ENCODE measurements at regions not wholly inside any gene's neighbourhood (a gene's known extent, or its start where the extent isn't known, plus 50 kb on each side); places are given as distances from the start of the nearest gene placed in this dataset.

DNA sequence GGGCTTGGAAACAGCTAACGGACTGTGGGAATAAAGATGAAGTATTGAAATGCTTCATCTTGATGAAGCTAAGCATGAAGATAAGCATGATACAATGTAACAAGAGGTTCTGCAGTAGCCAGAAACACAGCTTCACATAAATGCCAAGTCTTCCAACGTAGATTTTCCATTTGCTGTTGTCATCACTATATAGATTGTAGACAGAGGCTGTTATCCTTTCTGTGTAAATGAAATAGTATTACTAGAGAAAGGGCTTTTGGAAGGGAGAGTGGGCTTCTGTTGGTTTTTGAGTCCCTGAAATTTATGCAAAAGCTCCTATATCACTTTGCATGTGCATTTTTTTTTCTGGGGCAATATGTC is 649.0 kb downstream of the RNF144B start:
- no peaks in the 10 kb centered on the region for H3K9me3 ChIP-seq
- 75% methylated on average over 2 of the region's 2 CpGs for WGBS, 2 donors
- no peak for TF ChIP-seq POLR2A (IDR thresholded peaks at IDR 0.05)
- no peak for TF ChIP-seq EP300 (IDR thresholded peaks at IDR 0.05)
- TF ChIP-seq, protein P1, sequence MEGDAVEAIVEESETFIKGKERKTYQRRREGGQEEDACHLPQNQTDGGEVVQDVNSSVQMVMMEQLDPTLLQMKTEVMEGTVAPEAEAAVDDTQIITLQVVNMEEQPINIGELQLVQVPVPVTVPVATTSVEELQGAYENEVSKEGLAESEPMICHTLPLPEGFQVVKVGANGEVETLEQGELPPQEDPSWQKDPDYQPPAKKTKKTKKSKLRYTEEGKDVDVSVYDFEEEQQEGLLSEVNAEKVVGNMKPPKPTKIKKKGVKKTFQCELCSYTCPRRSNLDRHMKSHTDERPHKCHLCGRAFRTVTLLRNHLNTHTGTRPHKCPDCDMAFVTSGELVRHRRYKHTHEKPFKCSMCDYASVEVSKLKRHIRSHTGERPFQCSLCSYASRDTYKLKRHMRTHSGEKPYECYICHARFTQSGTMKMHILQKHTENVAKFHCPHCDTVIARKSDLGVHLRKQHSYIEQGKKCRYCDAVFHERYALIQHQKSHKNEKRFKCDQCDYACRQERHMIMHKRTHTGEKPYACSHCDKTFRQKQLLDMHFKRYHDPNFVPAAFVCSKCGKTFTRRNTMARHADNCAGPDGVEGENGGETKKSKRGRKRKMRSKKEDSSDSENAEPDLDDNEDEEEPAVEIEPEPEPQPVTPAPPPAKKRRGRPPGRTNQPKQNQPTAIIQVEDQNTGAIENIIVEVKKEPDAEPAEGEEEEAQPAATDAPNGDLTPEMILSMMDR (IDR thresholded peaks at IDR 0.05): no peak
- TF ChIP-seq POLR2AphosphoS5 (IDR thresholded peaks at IDR 0.05): no peak
- H3K4me1 ChIP-seq: peaks cover 0 to 9% (median 5%) of the 10 kb centered on the region in 4 donors
- no peak overlapping the region for H3K4me3 ChIP-seq
- peak overlapping the region in 1 of 4 donors; percentile 36 for H3K27ac ChIP-seq
- H3K36me3 ChIP-seq: no peaks in the 10 kb centered on the region
- DNase-seq: no peak
- no peaks in the 10 kb centered on the region for H3K27me3 ChIP-seq
- no peak for ATAC-seq (ENCODE audit: low FRiP score in 2 of 2)

DNA sequence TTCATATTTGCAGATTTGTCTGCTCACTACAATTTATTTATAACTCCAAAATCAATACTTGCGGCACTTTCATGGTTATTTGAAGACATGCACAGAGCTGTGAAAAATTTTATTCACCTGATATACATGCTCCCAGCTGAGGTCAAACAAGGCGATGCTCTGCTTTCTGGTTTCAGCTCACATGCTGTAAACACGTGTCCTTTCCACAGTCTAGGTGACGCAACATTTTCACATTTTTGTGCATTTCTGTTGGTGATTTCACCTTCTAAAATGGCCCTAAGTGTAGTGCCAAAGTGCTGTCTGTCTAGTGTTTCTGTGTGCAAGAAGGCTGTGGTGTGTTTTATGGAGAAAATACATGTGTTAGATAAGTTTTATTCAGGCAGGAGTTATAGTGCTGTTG is 650.5 kb downstream of the RNF144B start:
- no peak for TF ChIP-seq EP300 (IDR thresholded peaks at IDR 0.05)
- TF ChIP-seq POLR2AphosphoS5 (IDR thresholded peaks at IDR 0.05): no peak
- TF ChIP-seq POLR2A (IDR thresholded peaks at IDR 0.05): no peak
- TF ChIP-seq, protein P1 (IDR thresholded peaks at IDR 0.05): no peak
- Histone ChIP-seq H3K4me3 (no peak overlapping the region), H3K9me3 (no peaks in the 10 kb centered on the region), H3K27me3 (no peaks in the 10 kb centered on the region), H3K36me3 (no peaks in the 10 kb centered on the region), H3K4me1 (peaks cover 0 to 9% (median 4%) of the 10 kb centered on the region in 4 donors), H3K27ac (no peak overlapping the region)
- DNase-seq (no peak), ATAC-seq (ENCODE audit: low FRiP score in 2 of 2) (no peak)
- 79 to 92% methylated on average over 4 of the region's 4 CpGs for WGBS, 2 donors

DNA sequence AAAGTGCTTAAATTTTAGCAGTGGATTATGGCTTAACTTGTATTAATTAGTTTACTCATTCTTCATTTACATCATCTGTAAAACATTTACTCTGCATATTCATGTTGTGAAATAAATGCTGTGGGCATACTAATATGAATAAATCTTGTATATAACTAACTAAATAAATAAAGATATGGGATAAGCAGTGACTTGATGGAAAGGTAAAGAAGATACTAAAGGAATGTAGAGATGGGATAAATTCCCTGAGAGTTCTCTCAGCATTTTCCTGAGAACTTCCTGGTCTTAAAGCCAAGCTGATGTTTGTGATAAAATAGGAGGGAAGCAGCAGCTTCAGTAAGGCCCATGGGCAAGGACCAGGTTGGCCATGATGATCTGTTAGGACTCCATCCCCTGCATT is 652.1 kb downstream of the RNF144B start:
- no peak for DNase-seq
- no peak overlapping the region for H3K4me3 ChIP-seq
- no peaks in the 10 kb centered on the region for H3K9me3 ChIP-seq
- no peak for TF ChIP-seq POLR2AphosphoS5 (IDR thresholded peaks at IDR 0.05)
- TF ChIP-seq, protein P1 (IDR thresholded peaks at IDR 0.05): no peak
- TF ChIP-seq POLR2A (IDR thresholded peaks at IDR 0.05): no peak
- no peak for TF ChIP-seq EP300 (IDR thresholded peaks at IDR 0.05)
- H3K4me1 ChIP-seq: no peaks in the 10 kb centered on the region
- H3K27me3 ChIP-seq: no peaks in the 10 kb centered on the region
- no peak overlapping the region for H3K27ac ChIP-seq
- H3K36me3 ChIP-seq: no peaks in the 10 kb centered on the region
- ATAC-seq (ENCODE audit: low FRiP score in 2 of 2): no peak

DNA sequence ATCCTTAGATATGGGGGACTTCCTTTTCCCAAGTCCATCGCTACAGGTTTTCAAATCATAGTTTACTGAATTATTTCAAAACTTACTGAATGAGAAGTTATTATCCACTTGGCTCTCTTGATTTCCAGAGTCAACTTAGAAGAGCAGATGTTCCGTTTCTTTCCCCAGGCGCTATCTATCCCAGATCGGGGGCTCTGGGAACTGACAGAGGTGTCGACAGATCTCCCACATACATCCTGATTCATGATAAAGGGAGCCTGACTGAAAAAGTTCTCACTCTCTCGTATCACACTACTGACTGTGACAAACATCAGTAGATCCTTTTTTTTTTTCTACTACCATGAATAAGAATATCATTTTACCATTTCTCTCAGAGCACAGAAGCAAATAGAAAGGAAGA is 654.8 kb downstream of the RNF144B start:
- Histone ChIP-seq H3K27ac (peak overlapping the region in 2 of 4 donors; percentile 17 to 23), H3K9me3 (no peaks in the 10 kb centered on the region), H3K4me3 (no peak overlapping the region), H3K4me1 (no peaks in the 10 kb centered on the region), H3K27me3 (no peaks in the 10 kb centered on the region), H3K36me3 (no peaks in the 10 kb centered on the region)
- no peak for TF ChIP-seq POLR2A (IDR thresholded peaks at IDR 0.05)
- TF ChIP-seq, protein P1 (IDR thresholded peaks at IDR 0.05): no peak
- TF ChIP-seq POLR2AphosphoS5 (IDR thresholded peaks at IDR 0.05): no peak
- no peak for TF ChIP-seq EP300 (IDR thresholded peaks at IDR 0.05)
- WGBS, 2 donors: 38 to 51% methylated on average over 6 of the region's 6 CpGs
- no peak for DNase-seq
- no peak for ATAC-seq (ENCODE audit: low FRiP score in 2 of 2)

DNA sequence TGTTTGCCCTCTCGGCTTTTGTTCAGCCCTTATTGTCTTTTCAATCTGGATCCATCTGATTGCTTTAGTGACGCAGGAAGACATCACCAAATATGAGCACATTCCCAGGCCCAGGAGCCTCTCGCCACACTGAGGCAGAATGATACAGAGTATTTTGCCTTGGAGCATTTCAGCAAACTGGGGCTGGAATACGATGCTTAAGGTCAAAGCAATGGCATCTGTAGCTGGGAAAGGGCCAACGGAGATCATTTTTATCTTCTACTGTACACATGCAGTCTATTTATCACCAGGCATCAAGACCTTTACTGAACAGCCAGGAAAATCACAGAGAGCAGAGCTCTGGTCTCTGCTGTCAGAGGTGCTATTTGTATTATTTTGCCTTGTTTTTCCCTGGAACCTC is 655.3 kb downstream of the RNF144B start:
- peak in 1 of 2 donors; percentile 26 for ATAC-seq (ENCODE audit: low FRiP score in 2 of 2)
- no peak for DNase-seq
- WGBS, 2 donors: 64 to 70% methylated on average over 5 of the region's 5 CpGs

More for the DNA sequence above, 655.3 kb downstream of the RNF144B start:
- Histone ChIP-seq H3K9me3 (no peaks in the 10 kb centered on the region), H3K36me3 (no peaks in the 10 kb centered on the region), H3K4me3 (no peak overlapping the region), H3K4me1 (no peaks in the 10 kb centered on the region), H3K27me3 (no peaks in the 10 kb centered on the region), H3K27ac (peak overlapping the region in 2 of 4 donors; percentile 17 to 23)
- TF ChIP-seq POLR2A (IDR thresholded peaks at IDR 0.05): no peak
- TF ChIP-seq, protein P1 (IDR thresholded peaks at IDR 0.05): no peak
- TF ChIP-seq EP300 (IDR thresholded peaks at IDR 0.05): no peak
- TF ChIP-seq POLR2AphosphoS5 (IDR thresholded peaks at IDR 0.05): no peak

Measured in upper lobe of left lung (tissue), 6 donors.